Hepatocyte (in vitro differentiated cells): ENCODE measurements at regions not wholly inside any gene's neighbourhood (a gene's known extent, or its start where the extent isn't known, plus 50 kb on each side); places are given as distances from the start of the nearest gene placed in this dataset.

Source experiments
- DNase-seq: peaks from one replicate; pipeline ENCODE4 v3.0.0-alpha.2; 2016; ENCODE audit warnings: low spot score
- H2AFZ ChIP-seq: fragments of 200-600 bp; sonication (generic); 2 replicates; pipeline ENCODE4 v1.6.0; 2016; ENCODE audit warnings: antibody characterized with exemption, mild to moderate bottlenecking
- H3K27ac ChIP-seq: fragments of 200-600 bp; sonication (generic); 2 replicates; pipeline ENCODE4 v1.5.1; 2016; ENCODE audit warnings: mild to moderate bottlenecking
- H3K27me3 ChIP-seq: fragments of 200-600 bp; sonication (generic); 2 replicates; pipeline ENCODE4 v1.6.1; 2016
- H3K36me3 ChIP-seq: fragments of 200-600 bp; sonication (generic); replicated peaks from 2 replicates; pipeline ENCODE4 v1.5.1; 2016; ENCODE audit warnings: low read depth; ENCODE audit not compliant: insufficient read depth
- H3K4me1 ChIP-seq: fragments of 200-600 bp; sonication (generic); 2 replicates; pipeline ENCODE4 v1.5.1; 2016; ENCODE audit warnings: mild to moderate bottlenecking, moderate library complexity; ENCODE audit not compliant: insufficient read depth
- H3K4me2 ChIP-seq: fragments of 200-600 bp; sonication (generic); 2 replicates; pipeline ENCODE4 v1.6.0; 2016
- H3K4me3 ChIP-seq: fragments of 200-600 bp; sonication (generic); 2 replicates; pipeline ENCODE4 v1.5.1; 2016; ENCODE audit warnings: mild to moderate bottlenecking
- H3K79me2 ChIP-seq: fragments of 200-600 bp; sonication (generic); 2 replicates; pipeline ENCODE4 v1.6.0; 2017; ENCODE audit warnings: mild to moderate bottlenecking
- H3K9me2 ChIP-seq: fragments of 200-600 bp; sonication (generic); replicated peaks from 2 replicates; pipeline ENCODE4 v1.6.0; 2017; ENCODE audit warnings: mild to moderate bottlenecking; ENCODE audit not compliant: insufficient read depth
- H3K9me3 ChIP-seq: fragments of 200-600 bp; sonication (generic); 2 replicates; pipeline ENCODE4 v1.5.1; 2016; ENCODE audit warnings: low read depth, mild to moderate bottlenecking
- H4K20me1 ChIP-seq: fragments of 200-600 bp; sonication (generic); 2 replicates; pipeline ENCODE4 v1.6.0; 2016; ENCODE audit warnings: mild to moderate bottlenecking; ENCODE audit not compliant: insufficient read depth, poor library complexity, severe bottlenecking
- EZH2 ChIP-seq: fragments of 200-600 bp; sonication (generic); IDR thresholded peaks from 2 replicates; pipeline ENCODE4 v1.6.1; 2016; ENCODE audit warnings: antibody characterized with exemption, mild to moderate bottlenecking, borderline replicate concordance
- EZH2phosphoT487 ChIP-seq: fragments of 200-600 bp; sonication (generic); IDR thresholded peaks from one replicate; pipeline ENCODE4 v1.6.1; 2018; ENCODE audit warnings: antibody characterized with exemption, mild to moderate bottlenecking, low read depth, moderate library complexity; ENCODE audit not compliant: unreplicated experiment, severe bottlenecking
- WGBS: methylation state at CpG from one replicate; pipeline ENCODE4 v1.1.6; 2016; ENCODE audit warnings: low lambda C conversion rate; ENCODE audit errors: missing lambda C conversion rate; 5-methylcytosine and 5-hydroxymethylcytosine counted together
- TF ChIP-seq, protein P1 (sequence below): fragments of 200-600 bp; sonication (generic); IDR thresholded peaks from 2 replicates; pipeline ENCODE4 v1.5.1; 2016; ENCODE audit warnings: antibody characterized with exemption, mild to moderate bottlenecking; ENCODE audit not compliant: poor library complexity

DNA sequence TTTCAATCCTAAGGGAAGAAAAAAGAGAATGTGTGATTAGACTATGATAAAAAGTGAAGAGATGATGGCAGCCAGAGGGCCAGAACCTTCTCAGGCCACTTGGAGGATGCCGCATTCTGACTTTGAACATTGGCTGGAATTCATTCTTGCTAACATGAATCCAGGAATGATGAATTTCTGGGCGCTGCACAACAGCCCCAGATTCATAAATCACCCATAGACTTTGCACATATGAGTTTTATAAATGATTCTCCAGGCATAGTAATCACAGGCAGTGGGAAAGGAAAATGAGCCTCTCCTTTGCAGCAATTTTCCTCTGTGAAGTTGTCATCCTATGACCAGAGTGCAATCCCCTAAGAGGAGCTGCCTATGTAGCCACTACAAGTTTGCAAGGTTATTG, 555.4 kb downstream of the KCTD12 start:
- DNase-seq: no peak
- H4K20me1 ChIP-seq: no peaks in the 10 kb centered on the region
- no peak overlapping the region for H3K27ac ChIP-seq
- no peaks in the 10 kb centered on the region for H3K27me3 ChIP-seq
- H3K9me2 ChIP-seq: no peaks in the 10 kb centered on the region
- H3K4me2 ChIP-seq: no peak overlapping the region
- 89% methylated on average over 2 of the region's 2 CpGs for WGBS
- TF ChIP-seq EZH2phosphoT487 (no peak), EZH2 (no peak)
- TF ChIP-seq, protein P1, sequence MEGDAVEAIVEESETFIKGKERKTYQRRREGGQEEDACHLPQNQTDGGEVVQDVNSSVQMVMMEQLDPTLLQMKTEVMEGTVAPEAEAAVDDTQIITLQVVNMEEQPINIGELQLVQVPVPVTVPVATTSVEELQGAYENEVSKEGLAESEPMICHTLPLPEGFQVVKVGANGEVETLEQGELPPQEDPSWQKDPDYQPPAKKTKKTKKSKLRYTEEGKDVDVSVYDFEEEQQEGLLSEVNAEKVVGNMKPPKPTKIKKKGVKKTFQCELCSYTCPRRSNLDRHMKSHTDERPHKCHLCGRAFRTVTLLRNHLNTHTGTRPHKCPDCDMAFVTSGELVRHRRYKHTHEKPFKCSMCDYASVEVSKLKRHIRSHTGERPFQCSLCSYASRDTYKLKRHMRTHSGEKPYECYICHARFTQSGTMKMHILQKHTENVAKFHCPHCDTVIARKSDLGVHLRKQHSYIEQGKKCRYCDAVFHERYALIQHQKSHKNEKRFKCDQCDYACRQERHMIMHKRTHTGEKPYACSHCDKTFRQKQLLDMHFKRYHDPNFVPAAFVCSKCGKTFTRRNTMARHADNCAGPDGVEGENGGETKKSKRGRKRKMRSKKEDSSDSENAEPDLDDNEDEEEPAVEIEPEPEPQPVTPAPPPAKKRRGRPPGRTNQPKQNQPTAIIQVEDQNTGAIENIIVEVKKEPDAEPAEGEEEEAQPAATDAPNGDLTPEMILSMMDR: no peak
- H3K9me3 ChIP-seq: no peaks in the 10 kb centered on the region
- H3K79me2 ChIP-seq: no peaks in the 10 kb centered on the region
- H3K4me3 ChIP-seq: no peak overlapping the region
- no peaks in the 10 kb centered on the region for H3K36me3 ChIP-seq
- H3K4me1 ChIP-seq: peaks cover 8% of the 10 kb centered on the region
- H2AFZ ChIP-seq: no peak overlapping the region

DNA sequence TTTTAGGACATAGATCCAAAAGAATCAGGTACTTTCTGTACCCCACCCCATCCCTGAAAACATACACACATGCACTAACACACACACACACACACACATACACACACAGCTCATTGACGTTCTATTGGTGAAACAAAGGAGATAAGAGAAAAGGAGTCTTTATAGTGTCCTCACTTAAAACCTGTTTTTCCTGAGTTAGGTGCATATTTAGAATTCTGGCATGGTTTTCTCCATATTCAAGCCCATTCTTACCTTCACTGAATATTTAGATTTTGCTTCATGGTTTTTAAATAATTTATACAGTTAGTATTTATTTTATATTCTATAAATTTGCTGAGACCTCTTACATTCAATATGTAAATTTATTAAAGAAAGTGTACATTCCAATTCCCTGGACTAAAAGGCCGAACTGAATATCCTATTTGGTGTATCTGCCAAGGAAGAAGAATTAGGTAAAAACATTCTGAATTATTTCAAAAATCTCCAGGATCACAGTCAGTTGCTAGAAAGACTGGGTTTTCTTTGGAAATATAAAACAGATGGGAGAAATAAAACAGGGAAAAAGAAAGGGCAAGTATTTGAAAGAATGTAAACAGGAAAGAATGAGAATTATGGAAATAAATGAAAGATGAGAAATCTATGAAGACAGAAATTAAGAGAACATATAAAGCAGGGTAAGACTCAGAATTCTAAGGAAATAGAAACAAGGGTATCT, 556.2 kb downstream of the KCTD12 start:
- H3K4me3 ChIP-seq: no peak overlapping the region
- TF ChIP-seq, protein P1: no peak
- TF ChIP-seq EZH2 (no peak), EZH2phosphoT487 (no peak)
- H3K4me1 ChIP-seq: peaks cover 8% of the 10 kb centered on the region
- no peak overlapping the region for H3K27ac ChIP-seq
- WGBS: 49% methylated on average over 2 of the region's 2 CpGs
- no peak overlapping the region for H2AFZ ChIP-seq
- no peak for DNase-seq
- no peaks in the 10 kb centered on the region for H3K79me2 ChIP-seq
- H3K9me2 ChIP-seq: no peaks in the 10 kb centered on the region
- H3K4me2 ChIP-seq: no peak overlapping the region
- H4K20me1 ChIP-seq: no peaks in the 10 kb centered on the region
- no peaks in the 10 kb centered on the region for H3K9me3 ChIP-seq
- H3K36me3 ChIP-seq: no peaks in the 10 kb centered on the region
- H3K27me3 ChIP-seq: no peaks in the 10 kb centered on the region

DNA sequence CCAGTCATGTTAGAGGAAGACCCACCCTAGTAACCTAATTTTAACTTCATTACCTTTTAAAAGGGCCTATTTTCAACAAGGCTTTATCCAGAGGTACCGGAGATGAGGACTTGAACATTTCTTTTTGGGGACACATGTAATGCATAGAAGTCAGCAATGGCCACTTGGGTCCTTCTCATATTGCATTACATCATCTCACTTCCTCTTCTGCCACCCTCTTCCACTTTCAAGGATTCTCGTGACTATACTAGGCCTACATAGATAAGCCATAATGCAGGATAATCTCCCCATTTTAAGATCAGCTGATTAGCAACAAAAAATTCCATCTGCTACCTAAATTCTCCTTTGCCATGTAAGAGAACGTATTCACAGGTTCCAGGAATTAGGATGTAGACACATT, 557.2 kb downstream of the KCTD12 start:
- no peak for TF ChIP-seq EZH2phosphoT487
- Histone ChIP-seq H3K9me2 (no peaks in the 10 kb centered on the region), H3K27ac (no peak overlapping the region), H2AFZ (no peak overlapping the region), H3K9me3 (no peaks in the 10 kb centered on the region), H3K4me3 (no peak overlapping the region), H3K4me2 (no peak overlapping the region), H4K20me1 (no peaks in the 10 kb centered on the region), H3K4me1 (peaks cover 8% of the 10 kb centered on the region), H3K36me3 (no peaks in the 10 kb centered on the region), H3K27me3 (no peaks in the 10 kb centered on the region), H3K79me2 (no peaks in the 10 kb centered on the region)
- WGBS: 89% methylated on average over 3 of the region's 3 CpGs
- DNase-seq: no peak

DNA sequence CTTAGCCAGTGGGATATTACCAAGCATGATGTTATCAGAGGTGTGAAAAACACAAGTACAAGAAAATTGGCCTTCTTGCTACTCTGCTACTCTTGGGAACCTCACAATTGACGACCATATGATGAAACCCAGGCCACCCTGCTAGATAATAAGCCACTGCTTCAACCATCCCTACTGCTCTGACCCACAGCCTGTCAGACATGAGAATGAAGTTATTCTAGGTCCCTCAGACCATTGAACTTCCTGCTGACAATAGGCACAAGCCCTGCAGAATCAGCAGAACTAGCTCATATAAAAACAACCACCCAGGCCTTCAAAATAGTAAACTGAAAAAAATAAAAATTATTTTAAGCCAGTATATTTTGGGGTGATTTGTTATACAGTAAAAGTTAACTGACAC, 559.9 kb downstream of the KCTD12 start:
- no peaks in the 10 kb centered on the region for H3K27me3 ChIP-seq
- no peak for TF ChIP-seq EZH2
- TF ChIP-seq, protein P1: no peak
- no peak for TF ChIP-seq EZH2phosphoT487
- no peaks in the 10 kb centered on the region for H3K9me3 ChIP-seq
- H3K4me1 ChIP-seq: no peaks in the 10 kb centered on the region
- H2AFZ ChIP-seq: no peak overlapping the region
- H3K27ac ChIP-seq: no peak overlapping the region
- no peaks in the 10 kb centered on the region for H3K79me2 ChIP-seq
- H3K36me3 ChIP-seq: no peaks in the 10 kb centered on the region
- no peaks in the 10 kb centered on the region for H4K20me1 ChIP-seq
- H3K9me2 ChIP-seq: no peaks in the 10 kb centered on the region
- no peak overlapping the region for H3K4me2 ChIP-seq
- DNase-seq: no peak
- H3K4me3 ChIP-seq: no peak overlapping the region
- WGBS: 52% methylated on average over 1 of the region's 1 CpG
